Mammary epithelial cell (primary cell): ENCODE measurements at regions not wholly inside any gene's neighbourhood (a gene's known extent, or its start where the extent isn't known, plus 50 kb on each side); places are given as distances from the start of the nearest gene placed in this dataset.

Experiments
- EZH2 ChIP-seq: IDR thresholded peaks from 2 replicates; pipeline ENCODE4 v1.6.1; 2012; ENCODE audit warnings: low read length, inconsistent platforms, borderline replicate concordance
- TF ChIP-seq, protein P1 (sequence below), 2 donors: IDR thresholded peaks in 1 of 2; conservative IDR thresholded peaks in 1 of 2; 2 replicates each; pipeline ENCODE4 v1.5.1; 2011 to 2012; ENCODE audit warnings: inconsistent platforms in 2 of 2, low read length in 2 of 2, mild to moderate bottlenecking in 2 of 2, control low read depth in 1 of 2, low read depth in 1 of 2; ENCODE audit not compliant: insufficient read depth in 1 of 2; ENCODE audit errors: extremely low read depth in 1 of 2

DNA sequence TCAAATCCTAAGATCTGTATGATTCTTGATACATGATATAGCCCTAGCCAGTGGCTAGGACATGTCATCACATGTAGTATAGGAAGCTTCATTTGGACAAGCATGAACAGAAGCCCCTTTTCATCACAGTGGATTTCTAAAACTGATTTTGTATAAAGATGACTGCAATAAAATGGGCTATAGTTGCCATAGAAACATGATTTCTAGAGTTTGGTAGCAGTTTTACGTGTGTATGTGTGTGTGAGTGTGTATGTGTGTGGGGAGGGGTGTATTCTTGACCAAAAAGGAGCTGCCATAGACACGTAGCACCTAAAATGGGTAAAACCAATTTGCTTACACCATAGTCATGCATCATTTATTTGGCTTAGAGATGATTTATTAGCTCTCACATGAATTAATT lies 200.5 kb upstream of the CNR1 start:
- TF ChIP-seq EZH2 = no peak
- TF ChIP-seq, protein P1, sequence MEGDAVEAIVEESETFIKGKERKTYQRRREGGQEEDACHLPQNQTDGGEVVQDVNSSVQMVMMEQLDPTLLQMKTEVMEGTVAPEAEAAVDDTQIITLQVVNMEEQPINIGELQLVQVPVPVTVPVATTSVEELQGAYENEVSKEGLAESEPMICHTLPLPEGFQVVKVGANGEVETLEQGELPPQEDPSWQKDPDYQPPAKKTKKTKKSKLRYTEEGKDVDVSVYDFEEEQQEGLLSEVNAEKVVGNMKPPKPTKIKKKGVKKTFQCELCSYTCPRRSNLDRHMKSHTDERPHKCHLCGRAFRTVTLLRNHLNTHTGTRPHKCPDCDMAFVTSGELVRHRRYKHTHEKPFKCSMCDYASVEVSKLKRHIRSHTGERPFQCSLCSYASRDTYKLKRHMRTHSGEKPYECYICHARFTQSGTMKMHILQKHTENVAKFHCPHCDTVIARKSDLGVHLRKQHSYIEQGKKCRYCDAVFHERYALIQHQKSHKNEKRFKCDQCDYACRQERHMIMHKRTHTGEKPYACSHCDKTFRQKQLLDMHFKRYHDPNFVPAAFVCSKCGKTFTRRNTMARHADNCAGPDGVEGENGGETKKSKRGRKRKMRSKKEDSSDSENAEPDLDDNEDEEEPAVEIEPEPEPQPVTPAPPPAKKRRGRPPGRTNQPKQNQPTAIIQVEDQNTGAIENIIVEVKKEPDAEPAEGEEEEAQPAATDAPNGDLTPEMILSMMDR (conservative IDR thresholded peaks at IDR 0.05 in 1 of 2, IDR thresholded peaks at IDR 0.05 in 1 of 2; ENCODE audit: extremely low read depth in 1 of 2, insufficient read depth in 1 of 2, low read depth in 1 of 2, low read length in 2 of 2) = no peak
